ENCODE measurements at regions not wholly inside any gene's neighbourhood (a gene's known extent, or its start where the extent isn't known, plus 50 kb on each side); places are given as distances from the start of the nearest gene placed in this dataset.
"Not testable (repeated sequence)": the region's sequence is repeated elsewhere in the genome, so short reads cannot be mapped to it uniquely, and the experiment has no call there.

GRCh38 chrX:115968436-115969252 lies 201.9 kb upstream of the AGTR2 start:
- peak; percentile 65 for DNase-seq (ENCODE audit: low read depth, low spot score)

- no peak for DNase-seq (ENCODE audit: low read depth, low spot score)
Measured at GRCh38 chrX:115970718-115971117, 199.8 kb upstream of the AGTR2 start.

- DNase-seq (ENCODE audit: low read depth, low spot score): no peak
Measured at GRCh38 chrX:115972717-115973116, 197.8 kb upstream of the AGTR2 start.

- DNase-seq (ENCODE audit: low read depth, low spot score): peak; percentile 7
Measured at GRCh38 chrX:115978068-115978467, 192.5 kb upstream of the AGTR2 start.

GRCh38 chrX:115983148-115983547 lies 187.4 kb upstream of the AGTR2 start:
- DNase-seq (ENCODE audit: low read depth, low spot score): peak; percentile 18

- DNase-seq (ENCODE audit: low read depth, low spot score): not testable (repeated sequence)
Measured at GRCh38 chrX:115987464-115987863, 183.1 kb upstream of the AGTR2 start.

- peak; percentile 3 for DNase-seq (ENCODE audit: low read depth, low spot score)
Measured at GRCh38 chrX:115988825-115989224, 181.7 kb upstream of the AGTR2 start.

- DNase-seq (ENCODE audit: low read depth, low spot score): no peak
Measured at GRCh38 chrX:115989686-115990085, 180.9 kb upstream of the AGTR2 start.

GRCh38 chrX:116009346-116009745 lies 161.2 kb upstream of the AGTR2 start:
- DNase-seq (ENCODE audit: low read depth, low spot score): no peak

GRCh38 chrX:116009861-116010710 lies 160.5 kb upstream of the AGTR2 start:
- no peak for DNase-seq (ENCODE audit: low read depth, low spot score)

- no peak for DNase-seq (ENCODE audit: low read depth, low spot score)
Measured at GRCh38 chrX:116010939-116011338, 159.6 kb upstream of the AGTR2 start.

- no peak for DNase-seq (ENCODE audit: low read depth, low spot score)
Measured at GRCh38 chrX:116031331-116031730, 139.2 kb upstream of the AGTR2 start.

Data from astrocyte of the hippocampus (primary cell).